HL-60 (cell line): ENCODE measurements at regions not wholly inside any gene's neighbourhood (a gene's known extent, or its start where the extent isn't known, plus 50 kb on each side); places are given as distances from the start of the nearest gene placed in this dataset.

ENCODE experiments used
- DNase-seq, 2 experiments: peaks; one replicate each; pipeline ENCODE4 v3.0.0-alpha.2; 2010 to 2020; ENCODE audit warnings: low read depth in 1 of 2, low spot score in 1 of 2
- H3K27ac ChIP-seq: fragments of 250-450 bp; sonication (Bioruptor Pico); replicated peaks from 2 replicates; pipeline ENCODE4 v1.5.1; 2020; ENCODE audit warnings: mild to moderate bottlenecking, moderate library complexity
- H3K27me3 ChIP-seq: fragments of 250-450 bp; sonication (Bioruptor Pico); 2 replicates; pipeline ENCODE4 v1.5.1; 2021; ENCODE audit warnings: mild to moderate bottlenecking, moderate library complexity; ENCODE audit not compliant: insufficient read depth, poor library complexity, severe bottlenecking
- H3K4me3 ChIP-seq: replicated peaks from 2 replicates; pipeline ENCODE4 v1.5.1; 2011; ENCODE audit warnings: mild to moderate bottlenecking, control low read depth, low read length; ENCODE audit not compliant: insufficient read depth
- CTCF ChIP-seq: IDR thresholded peaks from one replicate; pipeline ENCODE4 v1.5.1; 2011; ENCODE audit warnings: low read length, control low read depth, inconsistent platforms; ENCODE audit not compliant: insufficient read depth
- GABPA ChIP-seq: IDR thresholded peaks from 2 replicates; pipeline ENCODE4 v1.6.1; 2012; ENCODE audit warnings: low read depth
- POLR2AphosphoS5 ChIP-seq: IDR thresholded peaks from 2 replicates; pipeline ENCODE4 v1.6.1; 2012; ENCODE audit warnings: low read depth
- REST ChIP-seq: IDR thresholded peaks from 2 replicates; pipeline ENCODE4 v1.6.1; 2012; ENCODE audit warnings: low read depth; ENCODE audit not compliant: insufficient replicate concordance
- SPI1 ChIP-seq: IDR thresholded peaks from 2 replicates; pipeline ENCODE4 v1.6.1; 2012; ENCODE audit warnings: low read depth, mild to moderate bottlenecking, borderline replicate concordance

GRCh38 chr5:74510476-74511075 is 130.0 kb downstream of the ENC1 start:
- no peak for DNase-seq
- H3K27ac ChIP-seq, result no peak overlapping the region
- no peaks in the 10 kb centered on the region for H3K27me3 ChIP-seq
- no peak overlapping the region for H3K4me3 ChIP-seq
- TF ChIP-seq REST (no peak), GABPA (no peak)

- no peak overlapping the region for H3K27ac ChIP-seq
Measured at GRCh38 chr5:74507370-74508005, 133.0 kb downstream of the ENC1 start.

GRCh38 chr5:74506119-74506518 is 134.4 kb downstream of the ENC1 start:
- Histone ChIP-seq H3K27me3 (no peaks in the 10 kb centered on the region), H3K4me3 (no peak overlapping the region), H3K27ac (no peak overlapping the region)
- no peak for DNase-seq
- TF ChIP-seq REST (no peak), CTCF (no peak), GABPA (no peak), POLR2AphosphoS5 (no peak)

More at GRCh38 chr5:74507370-74508005, 133.0 kb downstream of the ENC1 start:
- no peaks in the 10 kb centered on the region for H3K27me3 ChIP-seq
- DNase-seq, result no peak
- H3K4me3 ChIP-seq, result no peak overlapping the region
- no peak for TF ChIP-seq CTCF
- TF ChIP-seq GABPA, result no peak
- no peak for TF ChIP-seq REST
- TF ChIP-seq POLR2AphosphoS5, result no peak
- no peak for TF ChIP-seq SPI1
